GM19351 (cell line): ENCODE measurements at regions not wholly inside any gene's neighbourhood (a gene's known extent, or its start where the extent isn't known, plus 50 kb on each side); places are given as distances from the start of the nearest gene placed in this dataset.
"Not testable (repeated sequence)": the region's sequence is repeated elsewhere in the genome, so short reads cannot be mapped to it uniquely, and the experiment has no call there.

ENCODE experiments used
- ATAC-seq: cut with Tn5 transposase; IDR thresholded peaks from one replicate; pipeline ENCODE4 v1.9.1; 2021; ENCODE audit warnings: mild to moderate bottlenecking, moderate library complexity; ENCODE audit not compliant: unreplicated experiment

DNA sequence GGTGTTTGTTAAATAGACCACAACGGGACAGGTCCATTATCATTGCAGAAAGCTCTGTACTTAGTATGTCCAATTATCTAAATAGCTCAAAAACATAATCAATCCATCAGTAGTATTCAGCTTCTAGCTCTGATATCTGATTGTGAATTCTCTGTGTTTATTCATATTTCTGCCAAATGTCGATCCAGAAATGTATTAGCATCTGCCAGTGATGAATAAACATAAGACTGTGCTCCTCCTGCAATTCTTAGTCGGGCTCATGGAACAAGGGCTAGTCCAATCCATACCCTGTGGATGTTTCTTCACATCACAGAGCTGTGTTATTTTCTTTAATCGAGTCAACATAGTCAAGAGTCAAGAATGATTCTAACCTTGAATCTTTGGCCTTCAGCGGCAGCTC is 1612.1 kb upstream of the WWC1 start:
- no peak for ATAC-seq

DNA sequence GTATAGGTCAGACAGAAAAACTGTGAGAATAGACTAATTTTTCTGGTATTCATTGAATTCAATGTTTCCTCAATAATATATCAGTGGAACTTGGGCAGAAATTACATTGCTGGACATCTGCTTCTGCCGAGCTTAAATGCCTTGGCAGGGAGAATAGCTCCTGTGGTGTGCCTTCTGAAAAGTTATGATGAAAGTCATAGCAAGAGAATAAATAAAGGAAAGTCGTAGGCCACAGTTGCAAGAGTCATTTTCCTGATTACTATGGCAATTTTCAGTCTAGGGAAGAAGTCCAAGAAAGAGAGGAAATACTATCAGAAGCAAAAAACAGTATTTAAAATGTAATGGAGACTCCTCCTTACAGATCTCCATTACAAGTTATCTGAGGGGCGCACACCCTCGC is 1596.1 kb upstream of the WWC1 start:
- no peak for ATAC-seq

DNA sequence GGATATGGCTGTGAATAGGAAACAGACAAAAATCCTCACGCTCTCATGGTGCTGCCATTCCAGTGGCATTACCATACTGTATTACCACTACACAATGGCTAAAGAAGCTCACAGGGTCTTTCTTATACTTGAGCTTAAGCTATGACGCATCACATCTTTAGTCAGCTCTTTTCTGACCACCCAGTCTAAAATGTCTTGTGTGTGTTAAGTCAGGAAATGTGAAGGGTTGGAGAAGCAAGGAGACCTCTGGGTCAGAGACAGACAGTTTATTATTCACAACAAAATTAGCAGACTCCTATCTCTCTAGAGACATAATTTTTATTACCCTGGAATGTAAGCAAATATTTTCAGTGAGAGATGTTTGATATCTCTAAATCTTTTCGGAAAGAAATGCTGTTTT is 1583.2 kb upstream of the WWC1 start:
- ATAC-seq = no peak

DNA sequence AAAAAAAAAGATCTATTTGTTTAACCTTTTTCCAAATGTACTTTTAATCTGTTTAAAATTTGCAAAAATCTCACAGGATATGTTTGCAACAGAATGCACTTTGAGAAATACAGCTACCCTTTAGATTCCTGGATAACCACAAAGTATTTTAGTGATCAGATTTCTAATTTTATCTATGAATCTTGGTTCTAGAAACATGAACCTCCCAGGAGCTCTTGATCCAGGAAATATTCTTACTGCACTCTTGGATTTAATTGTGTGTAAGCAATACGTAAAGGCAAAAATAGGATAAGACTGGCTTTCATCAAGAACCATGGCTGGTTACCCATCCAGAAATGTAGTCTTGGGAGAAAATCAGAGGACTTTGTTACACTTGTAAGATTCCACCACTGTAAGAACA is 1581.8 kb upstream of the WWC1 start:
- no peak for ATAC-seq

DNA sequence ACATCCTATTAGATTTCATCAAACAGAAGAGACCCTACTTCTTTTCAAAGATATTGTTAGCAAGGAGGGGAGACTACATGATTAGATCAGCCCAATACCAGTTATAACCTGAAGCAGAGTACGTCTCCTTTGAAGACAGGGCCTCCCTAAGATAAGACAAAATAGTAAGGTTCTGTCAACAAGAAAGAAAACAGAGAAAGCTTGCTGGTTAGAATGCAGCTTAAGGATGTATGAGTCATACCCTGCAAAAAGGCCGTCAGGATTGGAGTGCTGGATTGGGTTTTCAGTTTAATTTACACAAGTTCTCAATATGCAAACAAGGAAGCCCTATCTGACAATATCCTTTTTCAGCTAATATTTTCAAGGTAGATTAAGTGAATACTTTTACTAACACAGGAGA is 1581.2 kb upstream of the WWC1 start:
- ATAC-seq = no peak

DNA sequence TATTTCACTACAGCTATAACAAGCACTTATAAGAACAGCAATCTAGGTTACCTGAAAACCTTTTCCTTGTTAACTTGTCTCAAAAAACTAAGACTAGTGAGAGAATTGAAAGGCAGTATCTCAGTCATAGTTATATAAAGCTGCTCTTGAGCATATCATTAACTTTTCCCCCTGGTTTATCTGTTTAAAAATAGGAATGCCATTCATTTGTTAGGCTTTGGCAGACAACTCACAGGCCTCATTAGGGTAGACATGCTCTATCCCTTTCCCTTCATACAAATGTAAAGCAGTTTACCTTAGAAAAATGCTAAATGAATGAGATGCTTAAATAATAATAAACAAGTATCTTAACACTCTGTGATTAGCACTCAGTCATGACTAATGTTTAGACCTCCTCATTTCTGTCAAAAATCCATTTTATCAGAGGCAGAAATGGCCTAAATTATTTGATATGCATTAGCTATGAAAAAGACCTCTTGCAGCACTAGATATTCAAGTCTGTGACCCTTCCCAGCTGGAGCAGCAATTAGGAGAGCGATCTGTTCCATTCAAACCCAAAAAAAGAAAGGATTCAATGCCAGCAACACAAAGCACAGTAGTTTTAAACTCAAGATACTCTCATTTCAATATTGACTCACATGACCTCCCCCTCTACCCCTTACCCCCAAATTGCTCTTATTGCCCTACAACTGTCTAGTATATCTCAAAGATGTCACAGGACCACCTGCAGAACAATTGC is 1578.8 kb upstream of the WWC1 start:
- no peak for ATAC-seq

DNA sequence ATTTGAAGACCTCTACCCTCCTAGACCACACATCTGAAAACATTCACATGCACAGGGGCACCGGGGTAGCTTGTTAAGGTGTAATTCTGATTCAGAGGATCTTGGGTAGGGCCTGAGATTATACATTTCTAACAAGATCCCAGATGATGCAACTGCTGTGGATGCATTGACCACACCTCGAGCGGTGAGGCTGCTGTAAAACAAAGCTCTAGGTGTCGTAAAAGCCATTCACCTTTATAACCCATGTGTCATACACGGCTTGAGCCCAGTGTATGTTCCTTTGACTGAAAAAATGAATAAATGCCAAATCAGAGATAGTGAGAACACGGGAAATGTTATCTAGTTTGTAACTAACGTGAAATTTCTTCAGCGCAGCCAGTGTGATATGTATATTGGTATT is 1578.2 kb upstream of the WWC1 start:
- no peak for ATAC-seq

DNA sequence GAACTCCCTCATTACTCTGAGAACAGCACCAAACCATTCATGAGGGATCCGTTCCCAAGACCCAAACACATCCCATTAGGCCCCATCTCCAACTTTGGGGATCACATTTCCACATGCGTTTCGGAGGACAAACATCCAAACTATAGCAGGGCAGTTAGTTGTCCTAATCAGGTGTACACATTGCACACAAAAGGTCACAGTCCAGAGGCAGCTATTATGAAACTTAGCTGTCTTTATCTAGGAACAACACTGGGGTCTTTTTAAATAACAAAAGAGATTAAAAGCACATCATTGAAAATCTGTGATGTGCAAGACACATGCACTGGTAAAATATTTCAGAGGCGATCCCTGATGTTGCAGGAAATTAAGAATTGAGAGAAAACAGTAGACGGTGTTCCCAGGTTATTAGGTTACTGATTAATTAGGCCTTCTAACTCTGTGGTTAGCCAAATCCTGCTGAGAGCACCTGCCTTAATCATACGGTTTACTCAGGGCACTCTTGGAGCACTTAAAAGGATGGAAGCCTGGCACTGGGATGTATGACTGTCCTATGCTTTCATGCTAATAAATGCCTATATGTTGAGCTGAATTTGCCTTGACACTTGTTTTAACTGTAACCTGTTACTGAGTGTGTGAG is 1574.5 kb upstream of the WWC1 start:
- ATAC-seq = no peak

DNA sequence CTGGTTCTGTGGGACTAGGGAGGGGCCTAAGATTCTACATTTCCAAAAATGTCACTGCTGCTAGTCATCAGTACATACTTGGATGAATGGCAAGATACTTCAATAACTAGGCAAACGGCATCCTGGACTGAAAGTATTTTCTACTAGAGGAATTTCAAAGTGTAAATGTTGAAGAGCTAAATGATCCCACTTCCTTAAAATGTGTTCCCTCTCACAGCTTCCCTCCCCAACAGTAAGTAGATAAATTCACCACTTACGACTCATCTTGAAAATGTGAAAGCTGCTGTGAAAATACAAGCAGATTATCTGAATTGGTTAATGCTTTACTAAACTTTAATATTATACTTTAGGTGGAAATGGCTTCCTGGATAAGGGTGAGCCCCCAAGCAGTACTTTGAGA is 1571.5 kb upstream of the WWC1 start:
- ATAC-seq = no peak

DNA sequence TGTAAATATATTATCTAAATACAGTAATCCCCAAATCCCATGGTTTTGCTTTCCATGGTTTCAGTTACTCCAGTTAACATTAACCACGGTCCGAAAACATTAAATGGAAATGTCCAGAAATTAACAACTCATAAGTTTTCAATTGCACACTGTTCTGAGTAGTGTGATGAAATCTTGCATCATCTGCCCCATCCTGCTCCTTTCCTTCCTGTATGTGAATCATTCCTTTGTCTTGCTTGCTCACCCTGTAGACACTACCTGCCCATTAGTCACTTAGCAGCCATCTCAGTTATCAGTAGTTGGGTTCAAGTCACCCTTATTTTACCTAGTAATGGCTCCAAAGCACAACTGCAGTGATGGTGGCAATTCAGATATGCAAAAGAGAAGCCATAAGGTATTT is 1568.5 kb upstream of the WWC1 start:
- ATAC-seq = no peak

DNA sequence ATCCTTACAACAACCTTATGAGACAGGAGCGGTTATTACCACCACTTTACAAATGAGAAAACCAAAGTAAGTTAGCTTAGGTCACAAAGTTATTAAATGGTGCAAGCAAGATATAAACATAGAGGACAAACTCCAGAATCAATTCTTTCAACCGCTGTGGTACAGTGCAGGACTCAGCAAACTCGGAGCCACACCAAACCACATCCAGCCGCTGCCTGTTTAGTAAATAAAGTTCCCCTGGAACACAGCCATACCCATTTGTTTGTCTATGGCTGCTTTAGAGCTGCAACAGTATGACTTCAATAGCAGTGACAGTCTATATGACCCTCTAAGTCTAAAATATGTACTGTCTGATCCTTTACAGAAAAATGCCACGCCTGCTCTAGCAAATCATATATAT is 1567.2 kb upstream of the WWC1 start:
- no peak for ATAC-seq

DNA sequence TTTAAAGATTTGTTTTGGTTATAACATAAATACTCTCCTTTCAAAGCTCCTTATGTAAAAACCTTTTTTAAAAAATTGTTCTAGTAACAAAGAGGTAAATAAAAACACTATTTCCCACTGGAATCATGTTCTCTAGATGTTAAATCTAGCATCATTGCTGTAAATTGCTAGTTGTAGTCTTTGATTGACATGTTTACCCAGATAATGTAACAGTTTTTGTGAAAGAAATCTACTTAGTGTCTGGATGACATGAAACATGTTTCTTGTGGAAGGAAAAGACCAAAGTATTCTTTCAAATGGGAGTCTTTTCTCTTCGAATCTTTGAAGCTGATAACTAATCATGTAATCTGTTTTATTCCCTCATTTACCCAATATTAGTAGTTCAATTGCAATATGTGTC is 1565.9 kb upstream of the WWC1 start:
- ATAC-seq = no peak

DNA sequence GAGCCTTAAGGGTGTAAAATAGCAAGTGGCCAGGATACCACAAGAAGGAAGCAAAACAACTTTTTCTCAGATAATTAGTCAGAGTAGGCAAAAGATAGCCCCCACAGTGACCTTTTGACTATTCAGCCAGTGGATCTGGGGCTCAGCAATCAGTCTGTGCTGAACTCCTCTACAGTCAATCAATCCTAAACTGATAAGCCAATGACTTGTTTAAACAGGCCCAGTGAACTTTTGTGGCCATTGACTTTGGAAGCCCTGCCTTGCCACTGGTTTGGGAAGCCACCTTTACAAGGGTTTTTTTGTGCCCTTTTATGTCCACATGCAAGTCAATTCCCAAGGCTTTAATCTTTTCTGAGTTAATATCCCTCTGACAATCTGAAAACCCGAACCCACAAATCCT is 1565.0 kb upstream of the WWC1 start:
- ATAC-seq = no peak

DNA sequence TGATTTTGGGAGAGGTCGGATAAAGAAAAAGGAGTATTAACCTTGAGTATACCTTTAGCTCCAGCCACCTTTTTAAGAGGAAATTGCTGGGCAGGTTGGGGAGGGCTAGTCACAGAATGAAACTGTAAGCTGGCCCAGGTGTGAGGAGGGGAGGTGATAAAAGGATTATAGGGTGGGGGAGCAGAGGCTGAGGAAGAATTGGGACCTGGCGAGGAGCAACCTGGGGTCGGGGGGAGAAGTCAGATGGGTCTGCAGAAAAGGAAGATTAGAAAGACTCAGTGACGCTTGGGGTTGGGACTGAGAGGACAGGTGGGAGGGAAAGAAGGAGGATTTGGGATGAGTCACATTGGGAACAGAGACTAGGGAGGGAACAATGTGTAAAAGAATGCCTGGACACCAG is 1548.5 kb upstream of the WWC1 start:
- ATAC-seq = not testable (repeated sequence)

DNA sequence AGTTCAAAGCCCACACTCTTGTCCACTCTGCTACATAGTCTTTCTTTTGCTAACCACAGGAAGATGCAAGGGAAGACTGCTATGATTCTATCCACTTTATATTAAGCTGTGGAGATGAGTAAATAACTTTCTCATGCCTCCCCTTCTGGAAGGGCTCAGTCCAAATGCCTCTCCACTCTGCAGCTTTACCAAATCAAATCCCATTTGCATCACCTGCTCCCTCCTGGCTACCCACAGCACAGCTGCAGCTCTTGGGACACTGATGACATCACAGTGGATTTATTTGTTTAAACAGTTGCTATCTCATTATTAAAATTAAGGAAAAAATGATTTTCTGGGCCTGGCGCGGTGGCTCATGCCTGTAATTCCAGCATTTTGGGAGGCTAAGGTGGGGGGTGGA is 1544.9 kb upstream of the WWC1 start:
- no peak for ATAC-seq

DNA sequence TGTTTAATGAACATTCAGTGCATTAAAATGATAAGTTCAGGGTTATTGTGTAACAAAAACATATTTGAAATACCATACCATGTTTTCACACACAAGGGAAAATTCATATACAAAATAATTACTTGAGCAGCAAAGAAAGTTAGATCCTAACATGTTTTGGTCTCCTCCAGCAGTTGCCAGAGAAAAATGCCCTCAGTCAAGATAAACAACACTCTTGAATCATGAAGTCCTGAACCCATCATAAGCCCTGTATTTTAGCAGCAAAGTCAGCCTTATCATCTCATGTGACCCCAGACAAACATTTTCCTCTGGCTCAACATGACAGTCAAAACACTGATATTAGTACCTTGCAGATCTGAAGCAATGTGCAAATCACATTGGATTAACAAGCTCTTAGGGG is 1541.1 kb upstream of the WWC1 start:
- ATAC-seq = no peak

DNA sequence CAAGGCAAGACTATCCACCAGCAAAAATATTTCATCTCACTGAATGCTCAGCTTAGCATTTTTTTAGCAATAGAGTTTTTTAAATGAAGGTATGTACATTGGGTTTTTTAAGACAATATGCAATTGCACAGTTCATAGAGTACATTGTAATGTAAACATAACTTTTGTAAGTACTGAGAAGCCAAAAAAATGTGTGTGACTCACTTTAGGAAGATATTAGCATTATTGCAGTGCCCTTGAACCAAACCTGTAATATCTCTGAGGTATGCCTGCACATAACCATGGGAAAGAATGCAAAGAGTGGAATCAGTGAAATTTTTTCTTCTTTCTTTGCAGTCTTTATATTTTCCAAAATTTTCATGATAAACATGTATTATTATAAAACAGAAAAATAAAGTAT is 1533.3 kb upstream of the WWC1 start:
- ATAC-seq = no peak

DNA sequence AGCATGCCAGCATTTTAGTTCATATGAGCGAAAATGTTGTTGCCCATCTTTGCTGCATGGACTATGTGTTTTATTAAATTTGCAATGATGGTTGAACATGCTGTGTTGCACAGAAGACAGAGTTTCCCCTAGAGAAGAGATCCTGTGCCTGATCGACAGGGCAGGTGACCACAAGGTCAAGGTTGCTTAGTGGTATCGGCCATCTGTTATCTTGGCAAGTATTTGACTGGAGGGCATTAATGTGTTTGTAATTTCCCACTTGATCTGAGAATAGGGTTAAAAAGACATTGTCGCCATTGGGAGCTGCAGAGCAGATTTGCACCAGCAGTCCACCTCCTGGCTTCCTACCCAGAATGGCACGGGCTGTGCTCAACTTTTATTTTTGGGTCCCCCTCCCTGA is 1523.6 kb upstream of the WWC1 start:
- no peak for ATAC-seq

DNA sequence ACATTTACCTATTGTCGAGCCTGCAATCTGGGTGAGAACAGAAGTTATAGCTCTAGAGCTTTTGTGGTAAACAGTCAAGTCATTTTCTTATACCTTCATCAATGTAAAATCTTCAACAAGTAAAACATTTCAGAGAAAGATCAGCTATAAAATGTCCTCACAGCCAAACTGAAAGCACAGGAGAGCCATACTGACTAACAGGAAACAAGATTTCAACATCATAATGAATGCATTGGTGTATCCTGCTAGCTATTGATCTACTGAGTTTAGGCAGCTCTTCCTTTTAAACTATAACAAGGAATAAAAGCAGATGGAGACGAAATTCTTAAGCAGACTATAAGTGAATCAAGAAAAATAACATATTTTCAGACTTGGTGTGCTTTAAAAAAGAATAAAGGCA is 1522.9 kb upstream of the WWC1 start:
- no peak for ATAC-seq

DNA sequence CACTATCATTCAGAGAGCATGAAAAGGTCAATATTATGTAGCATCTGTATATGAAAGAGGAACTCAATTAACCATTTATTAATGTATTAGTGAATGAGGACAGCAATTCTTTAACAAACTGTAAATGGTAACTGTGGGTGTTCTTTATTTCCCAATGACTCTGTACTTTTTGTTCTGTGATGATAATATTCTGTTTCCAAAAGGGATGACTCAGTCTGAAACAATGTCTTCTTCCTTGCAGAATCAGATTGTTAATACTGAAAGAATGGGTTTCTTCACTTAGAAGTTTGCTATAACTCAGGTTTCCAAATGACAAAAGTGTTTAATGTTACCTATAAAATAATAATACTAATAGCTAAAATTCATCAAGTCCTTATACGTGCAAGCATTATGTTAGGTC is 1518.7 kb upstream of the WWC1 start:
- ATAC-seq = no peak

DNA sequence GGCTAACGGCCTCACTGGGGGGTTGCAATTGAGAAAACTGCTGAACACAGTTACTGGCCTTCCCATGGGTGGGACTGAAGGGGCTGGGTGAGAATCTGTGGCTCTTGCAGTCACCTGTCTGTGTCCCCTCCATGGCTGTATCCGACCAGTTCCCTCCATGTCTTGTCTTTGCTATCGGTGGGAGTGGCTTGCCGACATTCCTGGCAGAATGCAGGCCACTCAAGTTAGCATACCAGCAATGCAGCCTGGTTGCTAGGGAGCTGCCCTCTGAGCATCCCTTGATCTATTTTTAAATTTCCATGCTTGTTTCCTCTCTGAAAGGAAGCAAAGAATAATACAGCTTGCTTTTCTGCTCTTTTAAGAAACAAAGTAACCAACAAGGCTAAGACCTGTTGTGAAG is 1509.7 kb upstream of the WWC1 start:
- ATAC-seq = no peak

DNA sequence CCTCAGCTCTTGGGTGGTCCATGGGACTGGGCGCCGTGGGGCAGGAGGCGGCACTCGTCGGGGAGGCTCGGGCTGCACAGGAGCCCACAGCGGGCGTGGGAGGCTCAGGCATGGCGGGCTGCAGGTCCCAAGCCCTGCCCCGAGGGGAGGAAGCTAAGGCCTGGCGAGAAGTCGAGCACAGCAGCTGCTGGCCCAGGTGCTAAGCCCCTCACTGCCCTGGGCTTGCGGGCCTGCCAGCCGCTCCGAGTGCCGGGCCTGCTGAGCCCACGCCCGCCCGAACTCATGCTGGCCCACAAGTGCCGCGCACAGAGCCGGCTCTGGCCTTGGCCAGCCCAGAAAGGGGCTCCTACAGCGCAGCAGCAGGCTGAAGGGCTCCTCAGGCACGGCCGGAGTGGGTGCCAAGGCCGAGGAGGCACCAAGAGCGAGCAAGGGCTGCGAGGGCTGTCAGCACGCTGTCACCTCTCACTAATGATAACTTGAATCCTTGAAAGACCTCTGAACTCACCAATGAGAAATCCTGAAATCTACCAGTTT is 1506.8 kb upstream of the WWC1 start:
- no peak for ATAC-seq

DNA sequence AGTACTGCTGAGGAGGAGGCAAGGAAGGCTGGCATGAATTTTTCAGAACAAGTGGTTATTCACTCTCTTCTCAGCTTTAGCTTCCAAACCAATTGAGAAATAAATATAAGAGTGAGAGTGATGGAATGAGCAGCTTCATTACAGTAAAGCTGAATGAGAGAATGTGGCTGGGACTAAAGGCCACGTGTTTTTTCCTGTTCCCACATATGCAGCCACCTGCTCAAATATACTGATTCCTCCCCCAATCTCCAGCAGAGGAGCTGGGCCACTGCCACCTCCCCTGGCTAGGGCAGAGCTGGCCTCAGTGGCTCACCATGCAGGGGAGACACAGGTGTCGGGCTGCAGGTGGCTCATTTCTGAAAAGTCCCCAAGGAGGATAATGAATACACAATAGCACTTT is 1505.3 kb upstream of the WWC1 start:
- ATAC-seq = no peak
